Heart left ventricle (tissue), 16 donors: ENCODE measurements at regions not wholly inside any gene's neighbourhood (a gene's known extent, or its start where the extent isn't known, plus 50 kb on each side); places are given as distances from the start of the nearest gene placed in this dataset.
A peak's percentile ranks its signal among the peaks of the same experiment; 100 is the strongest.

Source experiments
- ATAC-seq, 4 donors: fragments of 200-7000 bp; cut with Tn5 transposase; one replicate each; pipeline ENCODE4 v1.9.1; 2020 to 2022; ENCODE audit warnings: moderate library complexity in 4 of 4, mild to moderate bottlenecking in 3 of 4, moderate number of reproducible peaks in 1 of 4
- DNase-seq, 5 donors: peaks; one replicate each; pipeline ENCODE4 v3.0.0-alpha.2; 2020
- H3K27ac ChIP-seq, 12 donors: fragments of 200-600 bp; sonication (generic) in 4 of 12; one replicate each; pipeline versions ENCODE4 v1.5.0 to v1.8.0; 2016 to 2022; ENCODE audit warnings: mild to moderate bottlenecking in 2 of 12
- H3K27me3 ChIP-seq, 9 donors: fragments of 200-600 bp; sonication (generic) in 2 of 9; one replicate each; pipeline versions ENCODE4 v1.5.1 to v1.8.0; 2016 to 2022; ENCODE audit warnings: mild to moderate bottlenecking in 3 of 9
- H3K36me3 ChIP-seq, 9 donors: fragments of 200-600 bp; sonication (generic) in 2 of 9; one replicate each; pipeline versions ENCODE4 v1.5.0 to v1.8.0; 2018 to 2022; ENCODE audit warnings: mild to moderate bottlenecking in 2 of 9
- H3K4me1 ChIP-seq, 12 donors: fragments of 200-600 bp; sonication (generic) in 4 of 12; one replicate each; pipeline versions ENCODE4 v1.5.0 to v1.8.0; 2016 to 2022; ENCODE audit warnings: mild to moderate bottlenecking in 3 of 12
- H3K4me3 ChIP-seq, 12 donors: fragments of 200-600 bp; sonication (generic) in 4 of 12; one replicate each; pipeline versions ENCODE4 v1.5.0 to v1.8.0; 2017 to 2022; ENCODE audit warnings: mild to moderate bottlenecking in 9 of 12, moderate library complexity in 4 of 12
- H3K9me3 ChIP-seq, 12 donors: fragments of 200-600 bp; sonication (generic) in 4 of 12; one replicate each; pipeline versions ENCODE4 v1.5.0 to v1.8.0; 2016 to 2022; ENCODE audit warnings: mild to moderate bottlenecking in 1 of 12
- POLR2A ChIP-seq, 2 donors: fragments of 450-650 bp; IDR thresholded peaks; one replicate each; pipeline ENCODE4 v1.6.1; 2017; ENCODE audit warnings: antibody characterized with exemption in 2 of 2, mild to moderate bottlenecking in 2 of 2, moderate library complexity in 2 of 2
- WGBS, 4 donors: extraction: QIAGEN DNeasy Blood & Tissue Kit in 2 of 4; methylation state at CpG; one replicate each; pipeline versions ENCODE4 v1.1.5 to v1.1.7; 2013 to 2018; 5-methylcytosine and 5-hydroxymethylcytosine counted together
- intact Hi-C, 10 donors: fragments of 100-400 bp; cut with DNase I; formaldehyde crosslinking; loops; one replicate each; pipeline versions ENCODE4 v1.11.1 to v1.14.2; 2022
- TF ChIP-seq, protein P1 (sequence below), 12 donors: fragments of 200-600 bp; sonication (generic) in 4 of 12; IDR thresholded peaks; one replicate each; pipeline versions ENCODE4 v1.5.0 to v1.8.0; 2018 to 2022; ENCODE audit warnings: antibody characterized with exemption in 12 of 12, mild to moderate bottlenecking in 5 of 12
- donor health status: ischemic (EF 13 %, LVEDD 7.1; RV severe dilation, severe dysfunction).
- donor health status: healthy with polysubstance abuse.
- donor health status: DM: no; HTN: yes; CAD: no.
- donor health status: DM: no; HTN: no; CAD: no.
- donor health status: ischemic (EF 25% LVEDD 6.9; RV normal size, moderate dysfunction).
- donor health status: ischemic (EF 25% LVEDD 5.7; RV mildly dilated, moderate dysfunction).
- donor health status: healthy.
- donor health status: DM: yes; HTN: yes; CAD: no.
- donor health status: ischemic (EF 35%, LVEDD 5.7; RV mildly dilated, moderate dysfunction).
- donor health status: nonischemic (EF 11% LVEDD 7.7; RV severe dilation, severe dysfunction).
- donor health status: DM: yes; HTN: yes; CAD: no.
- donor health status: PGD.
- donor health status: ischemic (EF 29% LVEDD 5.4; RV normal size, mild dysfunction).
- donor health status: nonischemic (EF 23%, LVEDD 6.1; RV moderate dilation, normal function).

DNA sequence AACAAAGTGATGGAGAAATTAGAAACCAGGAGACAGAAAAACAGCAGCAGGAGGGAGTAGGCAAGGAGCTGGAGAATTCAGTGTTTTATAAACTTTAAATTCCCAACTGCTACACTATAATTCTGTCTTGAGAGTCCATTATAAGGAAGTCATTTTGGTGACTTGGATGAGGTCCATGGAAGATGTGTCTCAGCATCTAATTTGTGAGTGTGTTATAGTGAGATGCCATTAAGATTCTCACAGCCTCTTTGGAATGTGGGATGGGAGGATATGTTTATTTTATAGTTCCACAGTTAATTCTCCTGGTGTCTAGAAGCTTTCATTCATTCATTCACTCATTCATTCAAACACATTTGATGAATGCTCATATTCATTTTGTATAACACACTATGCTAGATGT lies 206.0 kb upstream of the MYOCD start:
- intact Hi-C loops, result no loop called here
- ATAC-seq, result no peak
- no peak for TF ChIP-seq POLR2A (IDR thresholded peaks at IDR 0.05)
- TF ChIP-seq, protein P1, sequence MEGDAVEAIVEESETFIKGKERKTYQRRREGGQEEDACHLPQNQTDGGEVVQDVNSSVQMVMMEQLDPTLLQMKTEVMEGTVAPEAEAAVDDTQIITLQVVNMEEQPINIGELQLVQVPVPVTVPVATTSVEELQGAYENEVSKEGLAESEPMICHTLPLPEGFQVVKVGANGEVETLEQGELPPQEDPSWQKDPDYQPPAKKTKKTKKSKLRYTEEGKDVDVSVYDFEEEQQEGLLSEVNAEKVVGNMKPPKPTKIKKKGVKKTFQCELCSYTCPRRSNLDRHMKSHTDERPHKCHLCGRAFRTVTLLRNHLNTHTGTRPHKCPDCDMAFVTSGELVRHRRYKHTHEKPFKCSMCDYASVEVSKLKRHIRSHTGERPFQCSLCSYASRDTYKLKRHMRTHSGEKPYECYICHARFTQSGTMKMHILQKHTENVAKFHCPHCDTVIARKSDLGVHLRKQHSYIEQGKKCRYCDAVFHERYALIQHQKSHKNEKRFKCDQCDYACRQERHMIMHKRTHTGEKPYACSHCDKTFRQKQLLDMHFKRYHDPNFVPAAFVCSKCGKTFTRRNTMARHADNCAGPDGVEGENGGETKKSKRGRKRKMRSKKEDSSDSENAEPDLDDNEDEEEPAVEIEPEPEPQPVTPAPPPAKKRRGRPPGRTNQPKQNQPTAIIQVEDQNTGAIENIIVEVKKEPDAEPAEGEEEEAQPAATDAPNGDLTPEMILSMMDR (IDR thresholded peaks at IDR 0.05), result no peak
- no peaks in the 10 kb centered on the region for H3K4me1 ChIP-seq
- no peak overlapping the region for H3K4me3 ChIP-seq
- no peaks in the 10 kb centered on the region for H3K27me3 ChIP-seq
- no peak overlapping the region for H3K27ac ChIP-seq
- no peaks in the 10 kb centered on the region for H3K36me3 ChIP-seq
- peaks cover 0 to 14% (median 6%) of the 10 kb centered on the region in 12 donors for H3K9me3 ChIP-seq
- DNase-seq, result no peak

DNA sequence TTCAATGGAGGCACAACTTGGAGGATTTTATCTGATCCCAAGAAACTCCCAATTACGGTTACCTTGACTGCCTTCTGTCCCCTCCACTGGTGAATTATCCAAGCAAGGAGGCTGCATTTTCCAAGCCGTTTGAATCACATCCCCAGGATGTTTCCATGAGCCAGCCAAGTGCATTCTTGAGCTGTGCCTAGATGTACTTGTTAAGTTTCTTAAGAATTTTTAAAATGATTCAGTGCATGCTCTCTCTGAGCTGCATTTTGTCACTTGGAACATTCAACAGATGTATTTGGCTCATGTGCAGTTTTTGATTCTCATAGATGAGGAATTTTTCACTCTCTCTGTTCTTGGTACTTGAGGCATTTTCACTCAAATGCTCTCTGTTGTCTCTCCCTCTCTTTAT lies 202.6 kb upstream of the MYOCD start:
- intact Hi-C loops, result no loop called here
- no peaks in the 10 kb centered on the region for H3K9me3 ChIP-seq
- peak overlapping the region in 1 of 12 donors; percentile 0 for H3K27ac ChIP-seq
- no peak for TF ChIP-seq POLR2A (IDR thresholded peaks at IDR 0.05)
- TF ChIP-seq, protein P1 (IDR thresholded peaks at IDR 0.05), result no peak
- DNase-seq (no peak), ATAC-seq (no peak)
- H3K36me3 ChIP-seq, result no peaks in the 10 kb centered on the region
- H3K4me1 ChIP-seq, result no peaks in the 10 kb centered on the region
- 48 to 59% (median 51%) methylated on average over 2 of the region's 2 CpGs for WGBS, 4 donors
- H3K27me3 ChIP-seq, result no peaks in the 10 kb centered on the region
- H3K4me3 ChIP-seq, result no peak overlapping the region

- 79 to 87% (median 83%) methylated on average over 7 of the region's 7 CpGs for WGBS, 4 donors
- H3K36me3 ChIP-seq, result no peaks in the 10 kb centered on the region
- H3K9me3 ChIP-seq, result no peaks in the 10 kb centered on the region
- intact Hi-C loops, result no loop called here
- no peaks in the 10 kb centered on the region for H3K4me1 ChIP-seq
- H3K4me3 ChIP-seq, result no peak overlapping the region
- H3K27me3 ChIP-seq, result no peaks in the 10 kb centered on the region
- DNase-seq (no peak), ATAC-seq (no peak)
- peak overlapping the region in 1 of 12 donors; percentile 46 for H3K27ac ChIP-seq
- TF ChIP-seq POLR2A (IDR thresholded peaks at IDR 0.05), result no peak
- TF ChIP-seq, protein P1 (IDR thresholded peaks at IDR 0.05), result no peak
Measured at GRCh38 chr17:12472252-12473173, 193.2 kb upstream of the MYOCD start.

DNA sequence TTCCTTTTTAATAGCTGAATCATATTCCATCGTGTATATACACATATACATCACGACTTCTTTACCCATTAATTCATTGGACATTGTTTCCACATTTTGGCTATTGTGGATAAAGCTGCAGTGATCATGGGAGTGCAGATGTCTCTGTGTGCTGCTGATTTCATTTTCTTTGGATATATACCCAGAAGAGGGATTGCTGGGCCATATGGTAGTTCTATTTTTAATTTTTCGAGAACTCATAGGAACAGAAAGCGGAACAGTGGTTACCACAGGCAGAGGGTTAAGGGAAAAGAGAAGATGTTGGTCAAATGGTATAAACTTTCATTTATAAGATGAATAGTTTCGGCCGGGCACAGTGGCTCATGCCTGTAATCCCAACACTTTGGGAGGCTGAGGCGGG lies 187.4 kb upstream of the MYOCD start:
- H3K27ac ChIP-seq, result no peak overlapping the region
- H3K4me1 ChIP-seq, result no peaks in the 10 kb centered on the region
- no peaks in the 10 kb centered on the region for H3K27me3 ChIP-seq
- intact Hi-C loops, result no loop called here
- ATAC-seq, result no peak
- TF ChIP-seq, protein P1 (IDR thresholded peaks at IDR 0.05), result no peak
- no peak for TF ChIP-seq POLR2A (IDR thresholded peaks at IDR 0.05)
- no peaks in the 10 kb centered on the region for H3K36me3 ChIP-seq
- 91 to 96% (median 94%) methylated on average over 7 of the region's 7 CpGs for WGBS, 4 donors
- no peak overlapping the region for H3K4me3 ChIP-seq
- no peak for DNase-seq
- no peaks in the 10 kb centered on the region for H3K9me3 ChIP-seq
